HUES64 (cell line): ENCODE measurements at regions not wholly inside any gene's neighbourhood (a gene's known extent, or its start where the extent isn't known, plus 50 kb on each side); places are given as distances from the start of the nearest gene placed in this dataset.

Experiments
- H3K27ac ChIP-seq: 2 replicates; pipeline ENCODE4 v1.7.0; 2013; ENCODE audit warnings: low read depth, low read length, inconsistent platforms
- H3K27me3 ChIP-seq: 2 replicates; pipeline ENCODE4 v1.6.1; 2013; ENCODE audit warnings: mild to moderate bottlenecking, low read length; ENCODE audit not compliant: insufficient read depth
- H3K36me3 ChIP-seq: 2 replicates; pipeline ENCODE4 v1.6.1; 2013; ENCODE audit warnings: mild to moderate bottlenecking, low read length; ENCODE audit not compliant: insufficient read depth
- H3K4me1 ChIP-seq: 2 replicates; pipeline ENCODE4 v1.6.1; 2013; ENCODE audit warnings: mild to moderate bottlenecking, low read length, moderate library complexity; ENCODE audit not compliant: insufficient read depth
- H3K4me3 ChIP-seq: 2 replicates; pipeline ENCODE4 v1.5.1; 2013; ENCODE audit warnings: mild to moderate bottlenecking, low read length, moderate library complexity
- H3K9ac ChIP-seq: 2 replicates; pipeline ENCODE4 v1.6.1; 2013; ENCODE audit warnings: mild to moderate bottlenecking, low read depth, low read length
- H3K9me3 ChIP-seq: 2 replicates; pipeline ENCODE4 v1.6.1; 2013; ENCODE audit warnings: low read depth, low read length; ENCODE audit not compliant: insufficient read depth
- WGBS: fragments of 150-250, 120-280 bp; methylation state at CpG from one replicate; pipeline ENCODE4 v1.1.7; 2013; ENCODE audit warnings: missing lambda C conversion rate; 5-methylcytosine and 5-hydroxymethylcytosine counted together

- WGBS = 9% methylated on average over 8 of the region's 8 CpGs
- H3K27me3 ChIP-seq = peaks cover 34% of the 10 kb centered on the region
- no peaks in the 10 kb centered on the region for H3K36me3 ChIP-seq
- H3K9ac ChIP-seq = no peak overlapping the region
- H3K9me3 ChIP-seq = peaks cover 19% of the 10 kb centered on the region
- no peak overlapping the region for H3K4me3 ChIP-seq
- peak overlapping the region; percentile 8; the same call in 1 of the 2 replicates for H3K27ac ChIP-seq
- H3K4me1 ChIP-seq = peaks cover 20% of the 10 kb centered on the region
Measured at GRCh38 chr10:36188080-36188453, 546.0 kb upstream of the FZD8 start.

DNA sequence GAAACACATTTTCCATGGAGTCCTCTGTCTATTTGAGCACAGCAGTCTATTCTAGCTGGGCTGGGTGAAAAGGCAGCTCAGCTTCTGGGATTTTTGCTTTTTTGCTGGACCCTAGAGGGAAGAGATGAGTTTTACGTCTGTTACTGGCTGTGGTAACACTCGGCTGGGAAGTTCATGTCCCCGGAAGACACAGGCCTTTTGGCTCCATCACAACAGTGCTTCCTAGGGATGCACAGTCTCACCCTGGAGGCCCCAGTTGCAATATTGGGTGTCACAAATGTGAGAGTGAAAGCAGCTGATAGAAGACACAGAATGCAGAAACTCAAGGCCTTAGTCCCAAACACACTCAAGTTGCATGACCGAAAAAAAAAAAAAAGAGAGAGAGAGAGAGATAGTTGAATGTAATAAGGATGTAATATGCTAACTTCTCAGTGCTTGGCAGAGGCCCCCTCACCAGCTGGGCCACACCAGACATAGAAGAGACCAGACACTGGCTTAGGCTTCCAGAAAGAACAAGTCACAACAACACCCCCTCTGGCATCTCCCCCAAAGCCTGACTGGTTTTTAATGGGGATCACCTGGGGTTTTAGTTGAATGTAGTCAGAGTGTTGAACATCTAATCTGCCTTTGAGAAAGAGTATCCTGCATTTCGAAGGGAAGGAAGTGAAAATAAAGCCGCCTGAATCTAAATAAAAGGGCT, 545.4 kb upstream of the FZD8 start:
- H3K36me3 ChIP-seq = no peaks in the 10 kb centered on the region
- no peak overlapping the region for H3K9ac ChIP-seq
- H3K9me3 ChIP-seq = peaks cover 19% of the 10 kb centered on the region
- peaks cover 34% of the 10 kb centered on the region for H3K27me3 ChIP-seq
- H3K4me3 ChIP-seq = no peak overlapping the region
- WGBS = 54% methylated on average over 6 of the region's 6 CpGs
- no peak overlapping the region for H3K27ac ChIP-seq
- H3K4me1 ChIP-seq = peaks cover 20% of the 10 kb centered on the region

DNA sequence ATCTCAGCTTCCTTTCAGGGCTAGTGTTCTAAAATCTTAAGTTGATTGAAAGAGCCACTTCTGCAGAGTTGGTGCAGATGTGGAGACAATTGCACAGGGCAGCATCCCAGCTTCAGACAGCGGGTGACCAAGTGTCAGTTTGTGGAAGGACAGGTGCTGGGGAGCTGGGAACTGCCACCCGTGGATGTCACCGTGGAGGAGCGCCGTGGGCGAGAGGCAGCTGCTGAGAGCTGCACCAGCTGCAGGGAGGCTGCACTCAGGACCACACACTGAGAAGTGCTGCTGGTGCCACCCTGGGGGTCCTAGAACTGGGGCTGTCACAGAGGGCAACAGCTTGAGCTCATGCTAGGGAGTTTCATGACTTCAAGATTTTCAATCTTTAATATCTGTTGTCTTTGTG, 543.0 kb upstream of the FZD8 start:
- H3K4me1 ChIP-seq = peaks cover 24% of the 10 kb centered on the region
- peaks cover 34% of the 10 kb centered on the region for H3K27me3 ChIP-seq
- H3K36me3 ChIP-seq = no peaks in the 10 kb centered on the region
- H3K4me3 ChIP-seq = no peak overlapping the region
- H3K27ac ChIP-seq = no peak overlapping the region
- no peak overlapping the region for H3K9ac ChIP-seq
- no peaks in the 10 kb centered on the region for H3K9me3 ChIP-seq
- WGBS = 84% methylated on average over 6 of the region's 6 CpGs

DNA sequence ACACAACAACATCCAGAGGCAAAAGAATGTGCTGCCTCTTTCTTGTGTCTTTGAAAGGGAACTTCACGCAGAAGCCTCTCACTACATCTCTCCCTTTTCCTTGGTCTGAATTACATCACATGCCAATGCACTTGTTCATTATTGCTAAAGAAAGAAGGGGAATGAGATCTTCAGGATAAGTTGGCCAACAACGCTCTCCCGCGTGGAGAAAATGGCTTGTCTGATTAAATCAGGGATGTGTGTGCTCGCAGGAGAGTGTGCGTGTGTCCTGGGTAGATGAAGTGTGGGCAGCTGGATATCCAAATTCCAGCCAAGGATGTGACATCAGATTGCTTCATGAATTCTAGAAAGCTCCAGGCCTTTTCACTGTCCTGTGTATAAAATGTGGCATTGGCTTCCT, 541.6 kb upstream of the FZD8 start:
- H3K4me1 ChIP-seq = peaks cover 24% of the 10 kb centered on the region
- H3K4me3 ChIP-seq = no peak overlapping the region
- H3K9me3 ChIP-seq = no peaks in the 10 kb centered on the region
- H3K9ac ChIP-seq = no peak overlapping the region
- H3K27ac ChIP-seq = no peak overlapping the region
- peaks cover 24% of the 10 kb centered on the region for H3K27me3 ChIP-seq
- 95% methylated on average over 6 of the region's 6 CpGs for WGBS
- no peaks in the 10 kb centered on the region for H3K36me3 ChIP-seq

- H3K27ac ChIP-seq = no peak overlapping the region
- peaks cover 17% of the 10 kb centered on the region for H3K4me1 ChIP-seq
- H3K9ac ChIP-seq = no peak overlapping the region
- H3K27me3 ChIP-seq = peaks cover 24% of the 10 kb centered on the region
- H3K36me3 ChIP-seq = no peaks in the 10 kb centered on the region
- H3K9me3 ChIP-seq = no peaks in the 10 kb centered on the region
- H3K4me3 ChIP-seq = no peak overlapping the region
Measured at GRCh38 chr10:36183056-36183455, 541.0 kb upstream of the FZD8 start.

DNA sequence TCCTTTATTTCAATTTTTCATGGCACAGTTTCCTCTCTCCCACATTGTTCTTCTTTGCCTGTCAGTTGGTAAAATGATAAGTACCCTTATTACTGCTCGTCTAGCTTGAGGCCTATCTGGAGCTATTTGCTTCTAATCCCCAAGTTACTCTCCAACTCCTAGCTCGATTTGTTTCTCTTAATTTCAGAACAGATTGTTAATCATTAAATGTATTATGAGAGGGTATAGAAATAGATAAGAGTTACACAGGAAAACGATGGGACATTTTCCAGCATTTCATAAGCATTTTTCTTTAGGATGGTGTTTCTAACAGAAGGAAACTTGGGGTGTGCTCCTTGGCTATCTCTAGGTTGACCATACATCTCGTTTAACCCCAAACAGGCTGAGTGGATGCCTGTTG, 540.5 kb upstream of the FZD8 start:
- H3K9ac ChIP-seq = no peak overlapping the region
- peaks cover 15% of the 10 kb centered on the region for H3K4me1 ChIP-seq
- no peaks in the 10 kb centered on the region for H3K36me3 ChIP-seq
- H3K27ac ChIP-seq = no peak overlapping the region
- H3K4me3 ChIP-seq = no peak overlapping the region
- no peaks in the 10 kb centered on the region for H3K9me3 ChIP-seq
- peaks cover 24% of the 10 kb centered on the region for H3K27me3 ChIP-seq
- WGBS = 91% methylated on average over 3 of the region's 4 CpGs

DNA sequence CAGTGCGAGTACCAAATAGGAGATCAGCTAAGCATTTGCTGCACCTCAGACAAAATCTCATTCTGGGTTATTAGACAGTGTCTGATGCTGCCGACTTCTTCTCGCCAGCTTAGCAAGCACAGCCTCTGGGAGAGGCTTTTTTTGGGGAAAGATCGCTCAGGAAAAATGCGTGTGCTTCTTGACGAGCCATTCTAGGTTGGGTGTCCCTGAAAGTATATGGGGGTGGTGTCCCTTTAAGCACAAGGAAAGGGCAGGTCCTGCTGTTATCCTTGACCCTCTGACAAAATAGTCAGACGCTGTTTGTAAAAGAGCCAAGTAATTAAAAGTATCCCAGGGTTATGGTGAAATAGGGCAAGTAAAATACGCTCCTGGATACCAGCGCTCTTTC, 540.1 kb upstream of the FZD8 start:
- H3K4me3 ChIP-seq = no peak overlapping the region
- H3K4me1 ChIP-seq = peaks cover 10% of the 10 kb centered on the region
- WGBS = 90% methylated on average over 9 of the region's 9 CpGs
- H3K36me3 ChIP-seq = no peaks in the 10 kb centered on the region
- no peaks in the 10 kb centered on the region for H3K9me3 ChIP-seq
- H3K27ac ChIP-seq = no peak overlapping the region
- H3K9ac ChIP-seq = no peak overlapping the region
- H3K27me3 ChIP-seq = peaks cover 19% of the 10 kb centered on the region

DNA sequence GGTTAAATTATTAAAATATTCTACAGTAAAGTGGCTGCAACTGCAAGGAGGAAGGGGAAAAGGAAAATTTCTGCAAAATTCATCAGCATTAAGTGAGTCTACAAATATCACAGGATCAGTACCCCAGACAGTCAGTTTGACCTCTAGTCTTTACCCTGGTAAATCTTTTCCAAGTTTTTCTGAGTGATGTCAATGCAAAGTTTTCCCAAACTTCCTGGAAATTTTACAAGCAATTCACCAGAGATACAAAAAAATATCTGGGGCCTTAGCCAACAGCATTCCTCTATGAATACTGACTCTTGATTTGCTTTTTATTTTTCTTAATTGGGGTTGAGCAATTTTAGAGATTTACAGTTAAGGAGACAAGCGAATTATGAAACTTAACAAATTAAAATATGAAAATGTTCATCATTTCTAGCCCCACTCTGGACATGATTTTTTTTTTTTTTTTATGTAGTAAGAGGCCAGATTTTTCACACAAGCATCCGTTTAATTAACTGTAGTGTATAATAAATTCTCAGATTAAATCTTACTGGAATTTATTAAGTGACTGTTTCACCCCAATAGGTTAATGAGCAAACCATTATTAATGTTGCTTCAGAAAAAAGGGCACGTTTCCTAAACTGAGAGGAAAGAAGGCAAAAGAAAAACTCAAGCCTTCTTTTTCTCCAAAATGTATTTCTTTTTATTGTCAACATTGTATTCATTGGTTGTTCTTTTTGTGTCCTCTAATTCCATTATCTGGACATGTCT, 539.5 kb upstream of the FZD8 start:
- H3K36me3 ChIP-seq = no peaks in the 10 kb centered on the region
- H3K4me3 ChIP-seq = no peak overlapping the region
- peaks cover 5% of the 10 kb centered on the region; the same call in 1 of the 2 replicates for H3K4me1 ChIP-seq
- H3K9me3 ChIP-seq = no peaks in the 10 kb centered on the region
- no CpG with 5 or more reads among the region's 3 CpGs for WGBS
- no peak overlapping the region for H3K9ac ChIP-seq
- H3K27ac ChIP-seq = no peak overlapping the region
- peaks cover 15% of the 10 kb centered on the region for H3K27me3 ChIP-seq

- Histone ChIP-seq H3K4me1 (peaks cover 4% of the 10 kb centered on the region; the same call in 1 of the 2 replicates), H3K36me3 (no peaks in the 10 kb centered on the region), H3K9me3 (no peaks in the 10 kb centered on the region), H3K27me3 (no peaks in the 10 kb centered on the region), H3K4me3 (no peak overlapping the region), H3K9ac (no peak overlapping the region), H3K27ac (no peak overlapping the region)
- WGBS = 91% methylated on average over 3 of the region's 3 CpGs
Measured at GRCh38 chr10:36178616-36179015, 536.5 kb upstream of the FZD8 start.

GRCh38 chr10:36177071-36177470, 535.0 kb upstream of the FZD8 start:
- WGBS = 98% methylated on average over 3 of the region's 3 CpGs
- Histone ChIP-seq H3K4me1 (peaks cover under 1% of the 10 kb centered on the region; the same call in 1 of the 2 replicates), H3K27ac (no peak overlapping the region), H3K27me3 (no peaks in the 10 kb centered on the region), H3K9ac (no peak overlapping the region), H3K36me3 (no peaks in the 10 kb centered on the region), H3K4me3 (no peak overlapping the region), H3K9me3 (no peaks in the 10 kb centered on the region)

DNA sequence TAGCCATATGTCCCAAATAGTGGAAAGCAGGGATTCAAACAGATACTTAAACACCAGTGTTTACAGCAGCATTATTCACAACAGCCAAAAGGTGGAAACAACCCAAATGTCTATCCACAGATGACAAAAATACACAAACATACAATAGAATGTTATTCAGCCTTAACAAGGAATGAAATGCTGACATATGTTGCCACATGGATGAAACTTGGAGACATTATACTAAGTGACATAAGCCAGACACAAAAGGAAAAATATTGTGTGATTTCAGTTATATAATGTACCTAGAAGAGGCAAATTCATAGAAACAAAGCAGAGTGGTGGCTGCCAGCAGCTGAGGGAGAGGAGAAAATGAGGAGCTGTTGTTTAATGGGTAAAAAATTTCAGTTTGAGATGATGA, 533.9 kb upstream of the FZD8 start:
- no peaks in the 10 kb centered on the region for H3K36me3 ChIP-seq

More for the DNA sequence above, 533.9 kb upstream of the FZD8 start:
- Histone ChIP-seq H3K27me3 (no peaks in the 10 kb centered on the region), H3K4me3 (no peak overlapping the region), H3K9ac (no peak overlapping the region), H3K27ac (no peak overlapping the region), H3K9me3 (no peaks in the 10 kb centered on the region), H3K4me1 (peaks cover 8% of the 10 kb centered on the region)
